Kidney (tissue), 13 donors: ENCODE measurements at regions not wholly inside any gene's neighbourhood (a gene's known extent, or its start where the extent isn't known, plus 50 kb on each side); places are given as distances from the start of the nearest gene placed in this dataset.

Experiments
- DNase-seq, 5 donors: peaks; one replicate each; pipeline ENCODE4 v3.0.0-alpha.2; 2013 to 2020
- FAIRE-seq: peaks from 2 replicates; lab custom pipeline; 2012; peaks lifted over from hg19 to GRCh38; lab: Jason Lieb, UNC
- H3K27ac ChIP-seq, 2 donors: one replicate each; pipeline ENCODE4 v1.7.0; 2013; ENCODE audit warnings: low read depth in 2 of 2, low read length in 2 of 2, inconsistent platforms in 1 of 2
- H3K27me3 ChIP-seq: one replicate; pipeline ENCODE4 v1.7.1; 2013; ENCODE audit warnings: low read length, inconsistent platforms; ENCODE audit not compliant: control insufficient read depth, insufficient read depth
- H3K36me3 ChIP-seq, 3 donors: one replicate each; pipeline versions ENCODE4 v1.7.0 to v1.7.1; 2013; ENCODE audit warnings: low read length in 3 of 3, control low read depth in 1 of 3, inconsistent platforms in 1 of 3; ENCODE audit not compliant: insufficient read depth in 3 of 3, control insufficient read depth in 2 of 3
- H3K4me1 ChIP-seq, 3 donors: one replicate each; pipeline versions ENCODE4 v1.7.0 to v1.7.1; 2013; ENCODE audit warnings: low read length in 3 of 3, inconsistent platforms in 1 of 3, low read depth in 1 of 3; ENCODE audit not compliant: control insufficient read depth in 2 of 3, insufficient read depth in 2 of 3
- H3K4me3 ChIP-seq, 3 donors: one replicate each; pipeline versions ENCODE4 v1.7.0 to v1.8.1; 2013; ENCODE audit warnings: low read length in 3 of 3, control low read depth in 1 of 3, inconsistent platforms in 1 of 3
- H3K9ac ChIP-seq, 3 donors: one replicate each; pipeline versions ENCODE4 v1.7.0 to v1.7.1; 2013; ENCODE audit warnings: low read length in 3 of 3, control low read depth in 1 of 3, inconsistent platforms in 1 of 3
- H3K9me3 ChIP-seq, 3 donors: one replicate each; pipeline versions ENCODE4 v1.7.0 to v1.7.1; 2013; ENCODE audit warnings: low read length in 3 of 3, control low read depth in 1 of 3, inconsistent platforms in 1 of 3; ENCODE audit not compliant: control insufficient read depth in 2 of 3, insufficient read depth in 1 of 3
- intact Hi-C: fragments of 100-400 bp; cut with DNase I; formaldehyde crosslinking; loops from one replicate; pipeline ENCODE4 v1.11.1; 2022
- TF ChIP-seq, protein P1 (sequence below): IDR thresholded peaks from 3 replicates; pipeline ENCODE4 v1.5.1; 2012; ENCODE audit warnings: mild to moderate bottlenecking, moderate library complexity, borderline replicate concordance; ENCODE audit not compliant: insufficient read depth; ENCODE audit errors: extremely low read depth
- donor health status: control.
- donor health status: control.
- donor health status: control.
- donor health status: control.
- donor health status: control.
- donor health status: DM: yes; HTN: yes; CAD: no.
- donor health status: Normal renal cell carcinoma (clear cell type).

DNA sequence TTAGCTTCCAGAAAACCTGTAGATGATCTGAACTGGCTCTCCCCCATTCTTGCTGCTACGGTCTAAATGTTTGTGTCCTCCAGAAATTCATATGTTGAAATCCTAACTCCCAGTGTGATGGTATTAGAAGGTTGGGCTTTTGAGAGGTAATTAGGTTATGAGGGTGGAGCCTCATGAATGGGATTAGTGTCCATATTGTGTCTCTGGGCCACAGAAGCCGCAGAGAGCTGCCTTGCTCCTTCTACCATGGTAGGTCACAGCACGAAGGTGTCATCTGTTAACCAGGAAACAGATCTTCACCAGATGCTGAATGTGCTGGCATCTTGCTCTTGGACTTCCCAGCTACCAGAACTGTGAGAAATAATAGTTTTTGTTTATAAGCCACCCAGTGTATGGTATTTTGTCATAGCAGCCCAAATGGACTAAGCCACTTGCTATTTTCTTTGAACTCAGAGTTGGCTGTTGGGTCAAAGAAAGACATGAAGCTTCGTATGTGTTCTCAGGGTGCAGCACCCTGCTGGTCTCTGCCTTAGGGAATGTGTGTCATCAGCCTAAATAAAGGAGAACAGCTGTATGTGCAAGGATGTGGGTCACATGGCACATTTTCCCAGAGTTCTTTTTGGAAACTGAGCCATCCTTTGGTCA lies 317.5 kb upstream of the SLCO3A1 start:
- FAIRE-seq (no peak), DNase-seq (no peak)
- intact Hi-C loops: no loop called here
- Histone ChIP-seq H3K27me3 (no peaks in the 10 kb centered on the region), H3K4me3 (no peak overlapping the region), H3K27ac (no peak overlapping the region), H3K9me3 (no peaks in the 10 kb centered on the region), H3K9ac (no peak overlapping the region), H3K4me1 (no peaks in the 10 kb centered on the region), H3K36me3 (no peaks in the 10 kb centered on the region)
- TF ChIP-seq, protein P1, sequence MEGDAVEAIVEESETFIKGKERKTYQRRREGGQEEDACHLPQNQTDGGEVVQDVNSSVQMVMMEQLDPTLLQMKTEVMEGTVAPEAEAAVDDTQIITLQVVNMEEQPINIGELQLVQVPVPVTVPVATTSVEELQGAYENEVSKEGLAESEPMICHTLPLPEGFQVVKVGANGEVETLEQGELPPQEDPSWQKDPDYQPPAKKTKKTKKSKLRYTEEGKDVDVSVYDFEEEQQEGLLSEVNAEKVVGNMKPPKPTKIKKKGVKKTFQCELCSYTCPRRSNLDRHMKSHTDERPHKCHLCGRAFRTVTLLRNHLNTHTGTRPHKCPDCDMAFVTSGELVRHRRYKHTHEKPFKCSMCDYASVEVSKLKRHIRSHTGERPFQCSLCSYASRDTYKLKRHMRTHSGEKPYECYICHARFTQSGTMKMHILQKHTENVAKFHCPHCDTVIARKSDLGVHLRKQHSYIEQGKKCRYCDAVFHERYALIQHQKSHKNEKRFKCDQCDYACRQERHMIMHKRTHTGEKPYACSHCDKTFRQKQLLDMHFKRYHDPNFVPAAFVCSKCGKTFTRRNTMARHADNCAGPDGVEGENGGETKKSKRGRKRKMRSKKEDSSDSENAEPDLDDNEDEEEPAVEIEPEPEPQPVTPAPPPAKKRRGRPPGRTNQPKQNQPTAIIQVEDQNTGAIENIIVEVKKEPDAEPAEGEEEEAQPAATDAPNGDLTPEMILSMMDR: no peak

DNA sequence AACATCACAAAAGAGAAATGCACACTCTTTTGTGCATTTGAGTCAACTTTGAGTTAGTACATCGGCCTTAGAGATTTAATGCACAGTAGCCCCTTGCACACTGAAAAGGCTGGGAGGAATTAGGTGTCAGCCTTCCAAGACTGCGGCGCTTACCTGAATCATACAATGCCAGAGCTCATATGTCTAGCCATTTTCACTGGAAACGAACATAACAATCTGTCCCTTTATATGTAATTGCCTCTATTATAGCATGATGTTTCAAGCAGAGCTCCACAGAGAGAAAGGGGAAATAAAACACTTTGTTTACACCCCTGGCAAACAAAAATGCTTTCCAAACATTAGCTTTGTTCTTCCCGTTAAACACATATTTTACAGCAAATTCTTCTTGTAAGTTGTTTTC lies 315.7 kb upstream of the SLCO3A1 start:
- no peaks in the 10 kb centered on the region for H3K27me3 ChIP-seq
- H3K36me3 ChIP-seq: no peaks in the 10 kb centered on the region
- intact Hi-C loops: no loop called here
- H3K9ac ChIP-seq: no peak overlapping the region
- H3K4me3 ChIP-seq: no peak overlapping the region
- no peak overlapping the region for H3K27ac ChIP-seq
- no peaks in the 10 kb centered on the region for H3K4me1 ChIP-seq
- no peak for FAIRE-seq
- DNase-seq: no peak
- no peaks in the 10 kb centered on the region for H3K9me3 ChIP-seq
- TF ChIP-seq, protein P1: no peak

DNA sequence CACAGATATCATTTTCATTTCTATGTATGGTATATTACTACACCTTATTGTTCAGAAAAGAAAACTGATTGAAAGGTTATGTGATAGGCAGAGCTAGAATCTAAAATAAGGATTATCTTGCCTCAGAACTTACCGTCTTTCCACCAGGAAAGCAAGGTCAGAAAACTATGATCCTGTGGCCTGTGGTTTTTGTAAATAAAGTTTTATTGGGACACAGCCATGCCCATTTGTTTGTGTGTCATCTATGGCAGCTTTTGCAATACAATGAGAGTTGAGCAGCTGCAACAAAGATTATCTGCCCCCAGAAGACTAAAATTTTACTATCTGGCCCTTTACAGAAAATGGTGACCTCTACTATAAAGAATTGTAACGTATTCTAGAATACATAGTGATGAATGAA lies 314.7 kb upstream of the SLCO3A1 start:
- TF ChIP-seq, protein P1: no peak
- intact Hi-C loops: no loop called here
- Histone ChIP-seq H3K27me3 (no peaks in the 10 kb centered on the region), H3K4me3 (no peak overlapping the region), H3K27ac (no peak overlapping the region), H3K4me1 (no peaks in the 10 kb centered on the region), H3K9me3 (no peaks in the 10 kb centered on the region), H3K36me3 (no peaks in the 10 kb centered on the region), H3K9ac (no peak overlapping the region)
- FAIRE-seq (no peak), DNase-seq (no peak)

DNA sequence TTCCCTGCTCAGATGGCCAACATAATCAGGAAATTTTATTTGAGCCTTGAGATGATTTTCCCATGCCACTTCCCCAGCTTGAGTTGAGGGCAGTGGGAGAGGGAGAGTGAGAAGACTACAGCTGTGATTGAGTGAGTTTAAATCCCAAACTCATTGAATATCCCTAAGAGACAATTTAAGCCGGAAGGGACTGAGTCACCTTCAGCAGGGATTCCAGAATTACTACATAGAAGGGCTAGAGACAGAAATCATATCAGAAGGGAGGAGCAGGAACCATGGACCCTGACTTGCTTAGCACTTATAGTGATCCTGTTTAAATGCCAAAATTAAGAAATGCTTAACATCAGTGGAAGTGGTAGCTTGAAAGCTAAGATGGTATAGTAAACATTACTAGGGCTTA lies 312.2 kb upstream of the SLCO3A1 start:
- no peak overlapping the region for H3K4me3 ChIP-seq
- H3K9me3 ChIP-seq: no peaks in the 10 kb centered on the region
- no peaks in the 10 kb centered on the region for H3K27me3 ChIP-seq
- DNase-seq: no peak
- no peak for FAIRE-seq
- intact Hi-C loops: no loop called here
- no peaks in the 10 kb centered on the region for H3K36me3 ChIP-seq
- no peaks in the 10 kb centered on the region for H3K4me1 ChIP-seq
- no peak overlapping the region for H3K9ac ChIP-seq
- no peak overlapping the region for H3K27ac ChIP-seq
- TF ChIP-seq, protein P1: no peak
